ENCODE measurements at regions not wholly inside any gene's neighbourhood (a gene's known extent, or its start where the extent isn't known, plus 50 kb on each side); places are given as distances from the start of the nearest gene placed in this dataset.

- H3K4me1 ChIP-seq (ENCODE audit: control insufficient read depth in 1 of 2, insufficient read depth in 2 of 2, low read length in 2 of 2): peaks cover 11 to 12% of the 10 kb centered on the region in 2 donors
- peaks cover 0 to 2% (median 0%) of the 10 kb centered on the region in 7 donors for H3K9me3 Mint-ChIP-seq
- peak overlapping the region; percentile 41 to 59 for H3K4me3 Mint-ChIP-seq
- 11% methylated on average over 11 of the region's 15 CpGs for WGBS (ENCODE audit: insufficient coverage)
- peak overlapping the region; percentile 13 for H2AFZ ChIP-seq (ENCODE audit: insufficient read depth, low read depth, low read length, poor library complexity, severe bottlenecking)
- peak overlapping the region in 6 of 7 donors; percentile 16 to 75 (median 70) for H3K27ac Mint-ChIP-seq
- TF ChIP-seq CTCF (IDR thresholded peaks at IDR 0.05): no peak
- H3K4me3 ChIP-seq (replicated peaks in 1 of 3; ENCODE audit: low read depth in 2 of 3, low read length in 3 of 3): no peak overlapping the region
- no peak overlapping the region for H3K9ac ChIP-seq (ENCODE audit: insufficient read depth, low read length, poor library complexity, severe bottlenecking)
- H3K27me3 Mint-ChIP-seq (ENCODE audit: low read depth in 3 of 3): peaks cover 0 to 9% (median 4%) of the 10 kb centered on the region in 3 donors
- peaks cover 11% of the 10 kb centered on the region for H3K4me1 Mint-ChIP-seq
- peak overlapping the region in 1 of 2 donors; percentile 28 for H3K27ac ChIP-seq (ENCODE audit: low read depth in 1 of 2, low read length in 2 of 2)
- H4K20me1 ChIP-seq (ENCODE audit: insufficient read depth, low read length): no peaks in the 10 kb centered on the region
- H3K9me3 ChIP-seq (replicated peaks in 1 of 2; ENCODE audit: control insufficient read depth in 1 of 2, insufficient read depth in 1 of 2, low read length in 2 of 2): no peaks in the 10 kb centered on the region
- H3K36me3 Mint-ChIP-seq: no peaks in the 10 kb centered on the region
- no peaks in the 10 kb centered on the region for H3K36me3 ChIP-seq (replicated peaks in 1 of 2; ENCODE audit: control insufficient read depth in 1 of 2, insufficient read depth in 2 of 2, low read length in 2 of 2)
- intact Hi-C loops (cut with micrococcal nuclease): no loop called here
- DNase-seq: peak; percentile 68 to 97 (median 86)
- H3K79me2 ChIP-seq (ENCODE audit: insufficient read depth, low read length): no peaks in the 10 kb centered on the region
- peak overlapping the region; percentile 5 for H3K4me2 ChIP-seq (replicated peaks; ENCODE audit: extremely low read depth, low read length, poor library complexity, severe bottlenecking)
- H3K27me3 ChIP-seq (ENCODE audit: control insufficient read depth in 2 of 2, insufficient read depth in 2 of 2, low read length in 2 of 2): no peaks in the 10 kb centered on the region
These were observed 92.1 kb downstream of the SYF2 start for GRCh38 chr1:25140073-25140797.

GRCh38 chr1:25137521-25138395, 94.5 kb downstream of the SYF2 start:
- Mint-ChIP-seq H3K36me3 (no peaks in the 10 kb centered on the region), H3K27me3 (ENCODE audit: low read depth in 3 of 3) (peaks cover 0 to 9% (median 4%) of the 10 kb centered on the region in 3 donors), H3K27ac (no peak overlapping the region), H3K4me1 (peaks cover 11% of the 10 kb centered on the region), H3K4me3 (no peak overlapping the region), H3K9me3 (peaks cover 0 to 2% (median 0%) of the 10 kb centered on the region in 7 donors)
- H3K9ac ChIP-seq (ENCODE audit: insufficient read depth, low read length, poor library complexity, severe bottlenecking): no peak overlapping the region
- no peak overlapping the region for H3K4me3 ChIP-seq (replicated peaks in 1 of 3; ENCODE audit: low read depth in 2 of 3, low read length in 3 of 3)
- no peak for TF ChIP-seq CTCF (IDR thresholded peaks at IDR 0.05)
- H3K4me2 ChIP-seq (replicated peaks; ENCODE audit: extremely low read depth, low read length, poor library complexity, severe bottlenecking): no peak overlapping the region
- no peak overlapping the region for H3K27ac ChIP-seq (ENCODE audit: low read depth in 1 of 2, low read length in 2 of 2)
- H3K9me3 ChIP-seq (replicated peaks in 1 of 2; ENCODE audit: control insufficient read depth in 1 of 2, insufficient read depth in 1 of 2, low read length in 2 of 2): no peaks in the 10 kb centered on the region
- DNase-seq: no peak
- H4K20me1 ChIP-seq (ENCODE audit: insufficient read depth, low read length): no peaks in the 10 kb centered on the region
- intact Hi-C loops (cut with micrococcal nuclease): no loop called here
- no peak overlapping the region for H2AFZ ChIP-seq (ENCODE audit: insufficient read depth, low read depth, low read length, poor library complexity, severe bottlenecking)
- no peaks in the 10 kb centered on the region for H3K79me2 ChIP-seq (ENCODE audit: insufficient read depth, low read length)
- peaks cover 11 to 12% of the 10 kb centered on the region in 2 donors for H3K4me1 ChIP-seq (ENCODE audit: control insufficient read depth in 1 of 2, insufficient read depth in 2 of 2, low read length in 2 of 2)
- WGBS (ENCODE audit: insufficient coverage): no CpG with 5 or more reads among the region's 2 CpGs
- no peaks in the 10 kb centered on the region for H3K36me3 ChIP-seq (replicated peaks in 1 of 2; ENCODE audit: control insufficient read depth in 1 of 2, insufficient read depth in 2 of 2, low read length in 2 of 2)
- H3K27me3 ChIP-seq (ENCODE audit: control insufficient read depth in 2 of 2, insufficient read depth in 2 of 2, low read length in 2 of 2): no peaks in the 10 kb centered on the region
